HCT116 (cell line): ENCODE measurements at regions not wholly inside any gene's neighbourhood (a gene's known extent, or its start where the extent isn't known, plus 50 kb on each side); places are given as distances from the start of the nearest gene placed in this dataset.

ENCODE experiments used
- ATAC-seq: fragments of 200-7000 bp; cut with Tn5 transposase; 2 replicates; pipeline ENCODE4 v1.9.1; 2020; ENCODE audit warnings: mild to moderate bottlenecking, moderate library complexity
- BruUV-seq: library from RNA; stranded (reverse); fragments of 400-500 nt; replicated peaks from 2 replicates; lab custom pipeline; 2021; lab: Mats Ljungman, UMichigan
- CTCF ChIA-PET: fragments of 300-600 bp; sonication (Branson Sonifier 250); formaldehyde crosslinking; loops from one replicate; lab custom pipeline; 2021; ENCODE audit warnings: antibody characterized with exemption; lab: Charles Lee
- POLR2A ChIA-PET: fragments of 300-600, 350-600 bp; sonication (Branson Sonifier 250); formaldehyde crosslinking; loops from one replicate; lab custom pipeline; 2021; ENCODE audit warnings: antibody characterized with exemption; lab: Charles Lee
- RAD21 ChIA-PET, 2 experiments: fragments of 300-600 bp; sonication (Branson Sonifier 250); formaldehyde crosslinking; loops; one replicate each; lab custom pipeline; 2023; ENCODE audit warnings: low total read pairs in 2 of 2; ENCODE audit not compliant: uncharacterized antibody in 2 of 2, unreplicated experiment in 2 of 2, low non-redundant PET in 1 of 2; lab: Charles Lee
- DNase-seq: peaks from one replicate; pipeline ENCODE4 v3.0.0-alpha.2; 2010; ENCODE audit warnings: low read depth, low spot score
- H2AFZ ChIP-seq: fragments of 200-600 bp; shearing (Covaris generic), sonication (generic); 2 replicates; pipeline ENCODE4 v1.6.1; 2017; ENCODE audit warnings: low read depth, mixed run types, mixed read lengths, antibody characterized with exemption, low read length; ENCODE audit not compliant: poor library complexity, severe bottlenecking
- H3K27ac ChIP-seq: 2 replicates; pipeline ENCODE4 v1.5.1; 2012; ENCODE audit warnings: low read depth, low read length
- H3K27me3 ChIP-seq: fragments of 200-600 bp; sonication (generic); 2 replicates; pipeline ENCODE4 v1.6.1; 2016; ENCODE audit warnings: mixed run types, low read length, mixed read lengths; ENCODE audit not compliant: insufficient read depth
- H3K36me3 ChIP-seq, 2 experiments: fragments of 200-500 bp in 1 of 2; fragments of 200-600 bp in 1 of 2; sonication (Bioruptor generic) in 1 of 2; sonication (generic) in 1 of 2; 2 replicates each; pipeline versions ENCODE4 v1.5.1 to v1.6.1; 2014 to 2016; ENCODE audit warnings: low read length in 2 of 2, inconsistent platforms in 1 of 2, mixed read lengths in 1 of 2, mixed run types in 1 of 2; ENCODE audit not compliant: insufficient read depth in 2 of 2, control insufficient read depth in 1 of 2
- H3K4me1 ChIP-seq, 2 experiments: fragments of 200-600 bp in 1 of 2; sonication (generic) in 1 of 2; 2 replicates each; pipeline versions ENCODE4 v1.5.1 to v1.6.1; 2012 to 2017; ENCODE audit warnings: low read length in 2 of 2, inconsistent platforms in 1 of 2, mild to moderate bottlenecking in 1 of 2, mixed read lengths in 1 of 2, mixed run types in 1 of 2, moderate library complexity in 1 of 2; ENCODE audit not compliant: insufficient read depth in 2 of 2, control insufficient read depth in 1 of 2
- H3K4me2 ChIP-seq: fragments of 200-600 bp; sonication (generic); 2 replicates; pipeline ENCODE4 v1.6.1; 2017; ENCODE audit warnings: mixed run types, low read length, mixed read lengths
- H3K4me3 ChIP-seq, 2 experiments: fragments of 200-600 bp in 1 of 2; sonication (generic) in 1 of 2; replicated peaks in 1 of 2; 2 replicates each; pipeline ENCODE4 v1.5.1; 2011 to 2016; ENCODE audit warnings: low read length in 2 of 2, control low read depth in 1 of 2, low read depth in 1 of 2, mild to moderate bottlenecking in 1 of 2, mixed read lengths in 1 of 2, mixed run types in 1 of 2
- H3K79me2 ChIP-seq: fragments of 200-600 bp; sonication (generic); 2 replicates; pipeline ENCODE4 v1.6.1; 2017; ENCODE audit warnings: mild to moderate bottlenecking, mixed run types, low read length, moderate library complexity, mixed read lengths; ENCODE audit not compliant: insufficient read depth
- H3K9ac ChIP-seq: fragments of 200-600 bp; sonication (generic); 2 replicates; pipeline ENCODE4 v1.6.1; 2016; ENCODE audit warnings: low read length, mixed read lengths
- H3K9me2 ChIP-seq: fragments of 200-600 bp; sonication (generic), shearing (Covaris generic); 2 replicates; pipeline ENCODE4 v1.6.1; 2017; ENCODE audit warnings: mixed run types, mild to moderate bottlenecking, moderate library complexity; ENCODE audit not compliant: insufficient read depth
- H3K9me3 ChIP-seq, 2 experiments: fragments of 200-500 bp in 1 of 2; fragments of 200-600 bp in 1 of 2; sonication (Bioruptor generic) in 1 of 2; sonication (generic) in 1 of 2; 2 replicates each; pipeline ENCODE4 v1.6.1; 2014 to 2017; ENCODE audit warnings: low read length in 2 of 2, mixed read lengths in 2 of 2, inconsistent platforms in 1 of 2, low read depth in 1 of 2, mild to moderate bottlenecking in 1 of 2, mixed run types in 1 of 2, moderate library complexity in 1 of 2; ENCODE audit not compliant: control insufficient read depth in 1 of 2, insufficient read depth in 1 of 2
- H4K20me1 ChIP-seq: fragments of 200-600 bp; sonication (generic), shearing (Covaris generic); 2 replicates; pipeline ENCODE4 v1.6.1; 2017; ENCODE audit warnings: mixed run types, mild to moderate bottlenecking, moderate library complexity; ENCODE audit not compliant: insufficient read depth
- ATF3 ChIP-seq: IDR thresholded peaks from 2 replicates; pipeline ENCODE4 v1.6.1; 2012
- CBX3 ChIP-seq: IDR thresholded peaks from 2 replicates; pipeline ENCODE4 v1.6.1; 2012; ENCODE audit warnings: low read depth
- CEBPB ChIP-seq: IDR thresholded peaks from 2 replicates; pipeline ENCODE4 v1.6.1; 2012; ENCODE audit warnings: low read depth
- CTCF ChIP-seq, 3 experiments: fragments of 200-600 bp in 1 of 3; sonication (generic) in 1 of 3; IDR thresholded peaks in 2 of 3; conservative IDR thresholded peaks in 1 of 3; 2 replicates each; pipeline ENCODE4 v1.5.1; 2012 to 2017; ENCODE audit warnings: low read depth in 2 of 3, low read length in 2 of 3, antibody characterized with exemption in 1 of 3, borderline replicate concordance in 1 of 3, control low read depth in 1 of 3, mild to moderate bottlenecking in 1 of 3, mixed read lengths in 1 of 3, mixed run types in 1 of 3, moderate library complexity in 1 of 3; ENCODE audit not compliant: insufficient read depth in 1 of 3
- EGR1 ChIP-seq: IDR thresholded peaks from 2 replicates; pipeline ENCODE4 v1.6.1; 2012; ENCODE audit warnings: low read depth
- FOSL1 ChIP-seq: IDR thresholded peaks from 2 replicates; pipeline ENCODE4 v1.6.1; 2012; ENCODE audit warnings: low read depth
- JUND ChIP-seq: IDR thresholded peaks from 2 replicates; pipeline ENCODE4 v1.6.1; 2012
- MAX ChIP-seq: IDR thresholded peaks from 2 replicates; pipeline ENCODE4 v1.6.1; 2012
- POLR2A ChIP-seq: IDR thresholded peaks from 2 replicates; pipeline ENCODE4 v1.7.0; 2011; ENCODE audit warnings: borderline replicate concordance; ENCODE audit not compliant: insufficient read depth, insufficient read length; ENCODE audit errors: extremely low read depth
- POLR2AphosphoS5 ChIP-seq: IDR thresholded peaks from 2 replicates; pipeline ENCODE4 v1.6.1; 2011; ENCODE audit warnings: mild to moderate bottlenecking, low read depth, low read length, moderate library complexity
- REST ChIP-seq: IDR thresholded peaks from 2 replicates; pipeline ENCODE4 v1.6.1; 2012; ENCODE audit warnings: low read depth
- SP1 ChIP-seq: IDR thresholded peaks from 2 replicates; pipeline ENCODE4 v1.6.1; 2012; ENCODE audit warnings: low read depth
- YY1 ChIP-seq: IDR thresholded peaks from 2 replicates; pipeline ENCODE4 v1.6.1; 2011; ENCODE audit warnings: low read length, low read depth, moderate library complexity, mild to moderate bottlenecking; ENCODE audit not compliant: insufficient replicate concordance; ENCODE audit errors: extremely low read depth
- ZFX ChIP-seq: fragments of 450-650 bp; IDR thresholded peaks from 2 replicates; pipeline ENCODE4 v1.6.1; 2017
- ZNF274 ChIP-seq: fragments of 200-500 bp; sonication (Bioruptor generic); IDR thresholded peaks from 2 replicates; pipeline ENCODE4 v1.6.1; 2014; ENCODE audit warnings: mild to moderate bottlenecking, low read depth, low read length, inconsistent platforms
- intact Hi-C: fragments of 100-400 bp; cut with micrococcal nuclease; formaldehyde crosslinking; loops from 2 replicates; pipeline ENCODE4 v1.10.0; 2022

GRCh38 chr9:13414349-13414748 lies 134.9 kb upstream of the MPDZ start:
- BruUV-seq = no TSS peak
- Histone ChIP-seq H3K4me3 (no peak overlapping the region), H3K27me3 (no peaks in the 10 kb centered on the region), H2AFZ (no peak overlapping the region), H3K4me1 (no peaks in the 10 kb centered on the region), H3K79me2 (no peaks in the 10 kb centered on the region), H3K9me3 (no peaks in the 10 kb centered on the region), H3K9me2 (no peaks in the 10 kb centered on the region), H3K4me2 (no peak overlapping the region), H3K36me3 (no peaks in the 10 kb centered on the region), H3K27ac (no peak overlapping the region), H4K20me1 (no peaks in the 10 kb centered on the region), H3K9ac (no peak overlapping the region)
- intact Hi-C loops = no loop called here
- CTCF ChIA-PET = no interaction called here
- POLR2A ChIA-PET = no interaction called here
- ATAC-seq (no peak), DNase-seq (no peak)
- RAD21 ChIA-PET = no interaction called here
- TF ChIP-seq MAX (no peak), FOSL1 (no peak), POLR2AphosphoS5 (no peak)

- DNase-seq (no peak), ATAC-seq (no peak)
- RAD21 ChIA-PET = no interaction called here
- H3K4me3 ChIP-seq = no peak overlapping the region
- no peaks in the 10 kb centered on the region for H4K20me1 ChIP-seq
- H2AFZ ChIP-seq = no peak overlapping the region
- H3K4me1 ChIP-seq = no peaks in the 10 kb centered on the region
- H3K36me3 ChIP-seq = no peaks in the 10 kb centered on the region
- H3K4me2 ChIP-seq = no peak overlapping the region
- CTCF ChIA-PET = interaction anchor here (1.5 kb wide), 1 partner anchor 693 kb away, joined by 3 read pairs; no protein-coding TSS in a partner anchor
- H3K9ac ChIP-seq = no peak overlapping the region
- H3K79me2 ChIP-seq = no peaks in the 10 kb centered on the region
- intact Hi-C loops = no loop called here
- no TSS peak for BruUV-seq
- H3K27ac ChIP-seq = no peak overlapping the region
- POLR2A ChIA-PET = no interaction called here
- no peaks in the 10 kb centered on the region for H3K9me3 ChIP-seq
- TF ChIP-seq ZNF274 (no peak), POLR2AphosphoS5 (no peak), ZFX (no peak), FOSL1 (no peak), POLR2A (no peak), CBX3 (no peak), CTCF (IDR thresholded peaks at IDR 0.05 in 2 of 3, conservative IDR thresholded peaks at IDR 0.05 in 1 of 3; ENCODE audit: borderline replicate concordance in 1 of 3, insufficient read depth in 1 of 3, low read depth in 2 of 3, low read length in 2 of 3) (no peak), SP1 (no peak), MAX (no peak), REST (no peak), CEBPB (no peak), EGR1 (no peak), YY1 (no peak), ATF3 (no peak), JUND (no peak)
- TF ChIP-seq, all 23 proteins: peak for 0
- H3K9me2 ChIP-seq = no peaks in the 10 kb centered on the region
- no peaks in the 10 kb centered on the region for H3K27me3 ChIP-seq
Measured at GRCh38 chr9:13412331-13412730, 132.8 kb upstream of the MPDZ start.
